ENCODE measurements at regions not wholly inside any gene's neighbourhood (a gene's known extent, or its start where the extent isn't known, plus 50 kb on each side); places are given as distances from the start of the nearest gene placed in this dataset.

DNA sequence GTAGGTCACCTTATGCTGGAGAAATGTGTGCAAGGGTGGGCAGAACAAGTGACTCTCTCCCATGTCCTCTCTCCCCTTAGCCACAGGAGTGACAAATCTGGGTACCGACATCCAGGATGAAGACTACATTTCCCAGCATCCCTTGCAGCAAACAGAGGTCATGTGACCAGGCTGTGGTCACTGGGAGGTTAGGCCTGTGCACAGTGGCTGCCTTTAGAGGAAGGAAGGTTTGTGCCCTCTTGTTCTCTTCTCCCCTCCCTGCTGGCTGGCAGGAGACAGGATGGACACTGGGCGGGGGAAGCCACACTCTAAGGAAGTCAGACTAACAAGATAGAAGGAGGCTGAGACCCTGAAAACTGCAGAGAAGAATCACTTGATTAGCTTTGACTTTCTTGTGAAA is 360.2 kb downstream of the PREX1 start:
- TF ChIP-seq, protein P1, sequence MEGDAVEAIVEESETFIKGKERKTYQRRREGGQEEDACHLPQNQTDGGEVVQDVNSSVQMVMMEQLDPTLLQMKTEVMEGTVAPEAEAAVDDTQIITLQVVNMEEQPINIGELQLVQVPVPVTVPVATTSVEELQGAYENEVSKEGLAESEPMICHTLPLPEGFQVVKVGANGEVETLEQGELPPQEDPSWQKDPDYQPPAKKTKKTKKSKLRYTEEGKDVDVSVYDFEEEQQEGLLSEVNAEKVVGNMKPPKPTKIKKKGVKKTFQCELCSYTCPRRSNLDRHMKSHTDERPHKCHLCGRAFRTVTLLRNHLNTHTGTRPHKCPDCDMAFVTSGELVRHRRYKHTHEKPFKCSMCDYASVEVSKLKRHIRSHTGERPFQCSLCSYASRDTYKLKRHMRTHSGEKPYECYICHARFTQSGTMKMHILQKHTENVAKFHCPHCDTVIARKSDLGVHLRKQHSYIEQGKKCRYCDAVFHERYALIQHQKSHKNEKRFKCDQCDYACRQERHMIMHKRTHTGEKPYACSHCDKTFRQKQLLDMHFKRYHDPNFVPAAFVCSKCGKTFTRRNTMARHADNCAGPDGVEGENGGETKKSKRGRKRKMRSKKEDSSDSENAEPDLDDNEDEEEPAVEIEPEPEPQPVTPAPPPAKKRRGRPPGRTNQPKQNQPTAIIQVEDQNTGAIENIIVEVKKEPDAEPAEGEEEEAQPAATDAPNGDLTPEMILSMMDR (IDR thresholded peaks at IDR 0.05): no peak
- peaks cover 8% of the 10 kb centered on the region for H3K4me1 Mint-ChIP-seq

GRCh38 chr20:48465271-48465670 is 362.5 kb downstream of the PREX1 start:
- Mint-ChIP-seq H3K27me3 (ENCODE audit: insufficient read depth, low read depth) (peaks cover 40% of the 10 kb centered on the region), H3K4me3 (peak overlapping the region; percentile 1), H3K4me1 (peaks cover 20% of the 10 kb centered on the region), H3K27ac (no peak overlapping the region), H3K36me3 (no peaks in the 10 kb centered on the region), H3K9me3 (peaks cover 4% of the 10 kb centered on the region)
- TF ChIP-seq EZH2 (IDR thresholded peaks at IDR 0.05) (no peak), EZH2phosphoT487 (IDR thresholded peaks at IDR 0.05) (no peak)
- TF ChIP-seq, protein P1 (IDR thresholded peaks at IDR 0.05): no peak
- DNase-seq (ENCODE audit: low spot score): no peak
- no peaks in the 10 kb centered on the region for H3K9me3 ChIP-seq (ENCODE audit: low read depth)
- H3K9ac ChIP-seq: no peak overlapping the region
- H3K27ac ChIP-seq: no peak overlapping the region
- no peaks in the 10 kb centered on the region for H3K36me3 ChIP-seq
- no peaks in the 10 kb centered on the region for H4K20me1 ChIP-seq (ENCODE audit: low read depth)
- no peaks in the 10 kb centered on the region for H3K79me2 ChIP-seq (ENCODE audit: low read depth)
- H3K4me2 ChIP-seq: no peak overlapping the region
- H3F3A ChIP-seq (ENCODE audit: low read depth): no peaks in the 10 kb centered on the region
- H3K27me3 ChIP-seq: no peaks in the 10 kb centered on the region
- H2AFZ ChIP-seq (replicated peaks): no peak overlapping the region
- peaks cover 12% of the 10 kb centered on the region for H3K4me1 ChIP-seq
- H3K4me3 ChIP-seq: no peak overlapping the region

More for the DNA sequence above, 360.2 kb downstream of the PREX1 start:
- no peak overlapping the region for H3K9ac ChIP-seq
- Mint-ChIP-seq H3K27ac (no peak overlapping the region), H3K9me3 (peaks cover 4% of the 10 kb centered on the region), H3K36me3 (no peaks in the 10 kb centered on the region), H3K4me3 (no peak overlapping the region), H3K27me3 (ENCODE audit: insufficient read depth, low read depth) (peaks cover 28% of the 10 kb centered on the region)
- H3F3A ChIP-seq (ENCODE audit: low read depth): no peaks in the 10 kb centered on the region
- H3K36me3 ChIP-seq: no peaks in the 10 kb centered on the region
- peak overlapping the region; percentile 71 for H2AFZ ChIP-seq (replicated peaks)
- no peaks in the 10 kb centered on the region for H3K27me3 ChIP-seq
- H3K4me3 ChIP-seq: no peak overlapping the region
- H3K4me2 ChIP-seq: no peak overlapping the region
- no peaks in the 10 kb centered on the region for H3K9me3 ChIP-seq (ENCODE audit: low read depth)
- no peaks in the 10 kb centered on the region for H3K4me1 ChIP-seq
- no peaks in the 10 kb centered on the region for H4K20me1 ChIP-seq (ENCODE audit: low read depth)
- no peak overlapping the region for H3K27ac ChIP-seq
- DNase-seq (ENCODE audit: low spot score): peak; percentile 47
- no peaks in the 10 kb centered on the region for H3K79me2 ChIP-seq (ENCODE audit: low read depth)

DNA sequence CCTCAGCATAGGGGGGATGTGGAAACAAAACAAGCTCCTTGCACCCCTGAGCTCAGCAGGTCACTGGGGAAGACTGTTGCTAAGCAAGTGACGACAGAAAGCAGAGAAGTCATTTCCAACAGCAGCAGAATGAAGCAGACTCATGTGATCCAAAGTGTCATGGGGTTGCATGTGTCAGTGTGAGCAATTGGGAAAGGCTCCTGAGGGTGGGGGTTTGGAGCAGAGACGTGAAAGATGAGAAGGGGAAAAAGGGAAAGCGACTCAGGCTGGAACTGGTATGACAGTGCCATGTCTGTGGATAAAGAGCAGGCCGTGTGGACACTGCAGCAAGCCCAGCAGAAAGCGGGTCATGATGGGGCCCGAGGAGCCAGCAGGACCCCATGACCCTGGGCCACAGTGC is 363.9 kb downstream of the PREX1 start:
- H3K79me2 ChIP-seq (ENCODE audit: low read depth): no peaks in the 10 kb centered on the region
- H3F3A ChIP-seq (ENCODE audit: low read depth): no peaks in the 10 kb centered on the region
- peaks cover 4% of the 10 kb centered on the region for H3K9me3 Mint-ChIP-seq
- H3K9me3 ChIP-seq (ENCODE audit: low read depth): no peaks in the 10 kb centered on the region
- H3K4me3 ChIP-seq: no peak overlapping the region
- H3K4me2 ChIP-seq: no peak overlapping the region
- peaks cover 12% of the 10 kb centered on the region for H3K4me1 ChIP-seq
- H3K36me3 ChIP-seq: no peaks in the 10 kb centered on the region
- DNase-seq (ENCODE audit: low spot score): no peak
- H2AFZ ChIP-seq (replicated peaks): no peak overlapping the region
- no peak for TF ChIP-seq EZH2 (IDR thresholded peaks at IDR 0.05)
- TF ChIP-seq, protein P1 (IDR thresholded peaks at IDR 0.05): no peak
- no peak overlapping the region for H3K9ac ChIP-seq
- no peak overlapping the region for H3K4me3 Mint-ChIP-seq
- no peaks in the 10 kb centered on the region for H4K20me1 ChIP-seq (ENCODE audit: low read depth)
- peaks cover 48% of the 10 kb centered on the region for H3K27me3 Mint-ChIP-seq (ENCODE audit: insufficient read depth, low read depth)
- no peaks in the 10 kb centered on the region for H3K27me3 ChIP-seq
- no peaks in the 10 kb centered on the region for H3K36me3 Mint-ChIP-seq
- peaks cover 28% of the 10 kb centered on the region for H3K4me1 Mint-ChIP-seq
- no peak overlapping the region for H3K27ac ChIP-seq
- no peak overlapping the region for H3K27ac Mint-ChIP-seq
